ENCODE measurements at regions not wholly inside any gene's neighbourhood (a gene's known extent, or its start where the extent isn't known, plus 50 kb on each side); places are given as distances from the start of the nearest gene placed in this dataset.

GRCh38 chr4:180160195-180160983 is 2082.8 kb upstream of the TENM3 start:
- Histone ChIP-seq H3K36me3 (replicated peaks in 1 of 2; ENCODE audit: control insufficient read depth in 1 of 2, insufficient read depth in 2 of 2, low read length in 2 of 2) (no peaks in the 10 kb centered on the region), H3K79me2 (ENCODE audit: insufficient read depth, low read length) (no peaks in the 10 kb centered on the region), H3K4me3 (replicated peaks in 1 of 3; ENCODE audit: insufficient read depth in 1 of 3, low read depth in 2 of 3, low read length in 3 of 3) (no peak overlapping the region; a peak in 1 of 6 replicates), H3K9me3 (ENCODE audit: low read length) (no peaks in the 10 kb centered on the region), H4K20me1 (ENCODE audit: insufficient read depth, low read length) (no peaks in the 10 kb centered on the region), H3K9ac (ENCODE audit: insufficient read depth, low read depth, low read length) (no peak overlapping the region), H3K4me1 (ENCODE audit: insufficient read depth, low read length) (0 out of 2 replicates have a peak, but pooled peaks cover 6% of the 10 kb centered on the region), H2AFZ (ENCODE audit: low read length) (no peak overlapping the region), H3K4me2 (ENCODE audit: low read depth, low read length) (no peak overlapping the region), H3K27ac (ENCODE audit: extremely low read length, insufficient read depth, low read length) (no peak overlapping the region), H3K27me3 (ENCODE audit: control insufficient read depth in 1 of 2, insufficient read depth in 2 of 2, low read length in 2 of 2) (no peaks in the 10 kb centered on the region; a peak in 1 of 5 replicates)
- WGBS (ENCODE audit: low lambda C conversion rate), result 2% methylated on average over 8 of the region's 8 CpGs
- ATAC-seq (peak; percentile 43; the same call in 1 of the 3 replicates), FAIRE-seq (no peak), DNase-seq (ENCODE audit: low spot score) (peak; percentile 3)
- no TSS peak for BruUV-seq (replicated peaks)
- intact Hi-C loops (cut with micrococcal nuclease; ENCODE audit: unreplicated experiment) (no loop called here), in situ Hi-C loops (cut with HindIII; ENCODE audit: extremely low pct_ligation_motif_present, low pct_unique_long_range_greater_than_20kb) (no loop called here)
- CTCF ChIA-PET (ENCODE audit: low intra/inter-chr PET ratio, low total read pairs), result no interaction called here
- POLR2A ChIA-PET, result no interaction called here
- no peak for TF ChIP-seq SRY (CRISPR knock-in tag; IDR thresholded peaks at IDR 0.05)
- TF ChIP-seq FOXP1 (IDR thresholded peaks at IDR 0.05), result no peak
- TF ChIP-seq FOXP1 (CRISPR knock-in tag; IDR thresholded peaks at IDR 0.05), result 0 out of 2 replicates have a peak, but pooled peaks have one; percentile 8
- TF ChIP-seq ISL2 (CRISPR knock-in tag; IDR thresholded peaks at IDR 0.05), result 0 out of 2 replicates have a peak, but pooled peaks have one; percentile 28
- TF ChIP-seq WIZ (CRISPR knock-in tag; IDR thresholded peaks at IDR 0.05), result no peak
- TF ChIP-seq ZNF740 (CRISPR knock-in tag; IDR thresholded peaks at IDR 0.05), result no peak
- no peak for TF ChIP-seq ETS1 (CRISPR knock-in tag; IDR thresholded peaks at IDR 0.05)
- TF ChIP-seq NFIC (IDR thresholded peaks at IDR 0.05; ENCODE audit: low read length), result no peak
- no peak for TF ChIP-seq MTF2 (CRISPR knock-in tag; IDR thresholded peaks at IDR 0.05; ENCODE audit: borderline replicate concordance)
- no peak for TF ChIP-seq ZNF12 (CRISPR knock-in tag; IDR thresholded peaks at IDR 0.05)
- no peak for TF ChIP-seq AGO1 (IDR thresholded peaks at IDR 0.05; ENCODE audit: low read depth, low read length, poor library complexity, severe bottlenecking)
- TF ChIP-seq AKNA (CRISPR knock-in tag; IDR thresholded peaks at IDR 0.05; ENCODE audit: borderline replicate concordance), result no peak
- no peak for TF ChIP-seq ZNF34 (CRISPR knock-in tag; IDR thresholded peaks at IDR 0.05; ENCODE audit: borderline replicate concordance)
- peak; percentile 61; the same call in 1 of the 2 replicates for TF ChIP-seq NR2F2 (IDR thresholded peaks at IDR 0.05; ENCODE audit: borderline replicate concordance, low read depth)
- TF ChIP-seq THAP8 (CRISPR knock-in tag; IDR thresholded peaks at IDR 0.05; ENCODE audit: borderline replicate concordance), result no peak
- no peak for TF ChIP-seq SP5 (CRISPR knock-in tag; IDR thresholded peaks at IDR 0.05; ENCODE audit: borderline replicate concordance, low read depth)
- no peak for TF ChIP-seq KLF6 (CRISPR knock-in tag; IDR thresholded peaks at IDR 0.05)
- peak; percentile 52 for TF ChIP-seq ONECUT2 (CRISPR knock-in tag; IDR thresholded peaks at IDR 0.05)
- TF ChIP-seq SOX6 (IDR thresholded peaks at IDR 0.05), result no peak
- peak; percentile 48; the same call in 1 of the 2 replicates for TF ChIP-seq SOX6 (CRISPR knock-in tag; IDR thresholded peaks at IDR 0.05)

All from HepG2 (cell line).